ENCODE measurements at regions not wholly inside any gene's neighbourhood (a gene's known extent, or its start where the extent isn't known, plus 50 kb on each side); places are given as distances from the start of the nearest gene placed in this dataset.
"Not testable (repeated sequence)": the region's sequence is repeated elsewhere in the genome, so short reads cannot be mapped to it uniquely, and the experiment has no call there.

- no peak for DNase-seq
Measured at GRCh38 chr11:33553486-33553885, 147.1 kb downstream of the C11orf91 start.

- DNase-seq, result no peak
Measured at GRCh38 chr11:33552756-33553155, 147.9 kb downstream of the C11orf91 start.

- no peak for DNase-seq
Measured at GRCh38 chr11:33551051-33551450, 149.6 kb downstream of the C11orf91 start.

- no peak for DNase-seq
Measured at GRCh38 chr11:33549483-33549882, 151.1 kb downstream of the C11orf91 start.

- DNase-seq, result no peak
Measured at GRCh38 chr11:33545931-33546330, 154.7 kb downstream of the C11orf91 start.

GRCh38 chr11:33544593-33545373, 155.8 kb downstream of the C11orf91 start:
- no peak for DNase-seq

GRCh38 chr11:33543823-33544222, 156.8 kb downstream of the C11orf91 start:
- no peak for DNase-seq

GRCh38 chr11:33542921-33543320, 157.7 kb downstream of the C11orf91 start:
- DNase-seq, result no peak

GRCh38 chr11:33540946-33541915, 159.4 kb downstream of the C11orf91 start:
- no peak for DNase-seq

- DNase-seq, result no peak
Measured at GRCh38 chr11:33540427-33540826, 160.2 kb downstream of the C11orf91 start.

- no peak for DNase-seq
Measured at GRCh38 chr11:33539751-33540150, 160.9 kb downstream of the C11orf91 start.

GRCh38 chr11:33538726-33539125, 161.9 kb downstream of the C11orf91 start:
- no peak for DNase-seq

GRCh38 chr11:33536178-33536577, 164.4 kb downstream of the C11orf91 start:
- no peak for DNase-seq

GRCh38 chr11:33534575-33534974, 166.1 kb downstream of the C11orf91 start:
- DNase-seq, result no peak

- DNase-seq, result no peak
Measured at GRCh38 chr11:33533386-33534052, 167.1 kb downstream of the C11orf91 start.

GRCh38 chr11:33532720-33533385, 167.8 kb downstream of the C11orf91 start:
- DNase-seq, result no peak

GRCh38 chr11:33532257-33532656, 168.4 kb downstream of the C11orf91 start:
- no peak for DNase-seq

GRCh38 chr11:33531743-33532181, 168.9 kb downstream of the C11orf91 start:
- DNase-seq, result no peak

- DNase-seq, result no peak
Measured at GRCh38 chr11:33530815-33531214, 169.8 kb downstream of the C11orf91 start.

GRCh38 chr11:33529461-33529860, 171.2 kb downstream of the C11orf91 start:
- DNase-seq, result no peak

- not testable (repeated sequence) for DNase-seq
Measured at GRCh38 chr11:33527738-33528137, 172.9 kb downstream of the C11orf91 start.

GRCh38 chr11:33525789-33526188, 174.8 kb downstream of the C11orf91 start:
- DNase-seq, result no peak

- DNase-seq, result no peak
Measured at GRCh38 chr11:33521384-33521783, 179.2 kb downstream of the C11orf91 start.

All from NCI-H2171 (cell line).